ENCODE measurements at regions not wholly inside any gene's neighbourhood (a gene's known extent, or its start where the extent isn't known, plus 50 kb on each side); places are given as distances from the start of the nearest gene placed in this dataset.

GRCh38 chr9:119852390-119852789, 483.2 kb upstream of the BRINP1 start:
- no peak for DNase-seq (ENCODE audit: low read depth in 2 of 3, low spot score in 2 of 3)

DNA sequence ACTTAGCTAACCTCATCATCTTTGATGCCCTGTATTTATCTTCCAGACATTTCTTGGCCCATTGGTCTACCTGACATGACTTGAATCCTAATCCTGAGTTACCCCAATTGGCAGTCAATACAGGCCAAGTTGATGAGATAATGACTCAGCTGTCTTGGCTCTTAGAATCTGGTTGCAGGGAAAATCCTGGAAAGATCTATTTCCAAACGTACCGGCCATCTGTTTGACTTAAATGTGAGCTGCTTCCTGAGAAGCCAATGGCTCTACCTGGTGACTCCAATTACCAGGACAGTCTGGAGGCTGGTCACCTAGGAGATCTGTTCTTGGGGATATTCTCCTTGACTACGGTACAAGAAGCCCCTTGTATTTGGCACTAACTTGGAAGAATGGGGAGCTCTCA, 475.2 kb upstream of the BRINP1 start:
- DNase-seq (ENCODE audit: low read depth in 2 of 3, low spot score in 2 of 3) = no peak

DNA sequence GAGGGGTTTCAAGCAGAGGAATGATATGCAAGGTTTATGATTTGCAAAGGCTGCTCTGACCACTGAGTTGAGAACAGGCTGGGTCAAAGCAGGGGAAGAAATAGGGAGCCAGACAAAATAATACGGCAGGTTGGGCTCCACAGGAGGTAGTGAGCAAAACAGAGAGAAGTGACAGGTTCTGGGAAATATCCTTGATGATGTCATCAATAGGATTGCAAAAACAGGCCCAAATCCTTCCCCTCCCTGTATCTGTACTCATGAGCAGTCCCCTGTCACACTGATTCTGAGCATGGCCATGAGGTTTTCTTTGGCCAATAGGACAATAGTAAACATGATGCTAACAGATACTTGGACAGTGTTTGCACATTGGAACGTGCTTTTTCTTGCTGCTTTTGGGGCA, 471.8 kb upstream of the BRINP1 start:
- no peak for DNase-seq (ENCODE audit: low read depth in 2 of 3, low spot score in 2 of 3)

- DNase-seq (ENCODE audit: low read depth in 2 of 3, low spot score in 2 of 3) = no peak
Observed at GRCh38 chr9:119839888-119840287, 470.7 kb upstream of the BRINP1 start.

- no peak for DNase-seq (ENCODE audit: low read depth in 2 of 3, low spot score in 2 of 3)
Observed at GRCh38 chr9:119838210-119838609, 469.0 kb upstream of the BRINP1 start.

DNA sequence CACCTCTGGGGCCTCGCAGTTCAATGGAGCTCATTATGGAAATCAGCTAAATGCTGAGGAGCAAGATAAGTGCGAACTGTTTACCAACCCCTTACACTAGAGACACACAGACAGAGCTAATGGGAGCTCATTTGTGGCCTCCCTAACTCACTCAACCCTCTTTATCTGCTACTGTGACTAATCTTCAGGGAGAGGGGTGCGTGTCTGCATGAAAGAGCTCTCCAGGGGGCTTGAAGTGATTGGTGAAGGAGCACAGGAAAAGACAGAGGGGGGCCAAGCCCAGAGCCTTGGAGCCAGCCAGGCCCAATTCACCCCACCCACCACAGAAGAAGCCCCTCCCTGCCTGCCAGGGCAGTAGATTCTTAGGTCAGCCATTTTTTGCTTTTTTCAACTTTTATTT, 466.8 kb upstream of the BRINP1 start:
- no peak for DNase-seq (ENCODE audit: low read depth in 2 of 3, low spot score in 2 of 3)

GRCh38 chr9:119834064-119834620, 464.9 kb upstream of the BRINP1 start:
- DNase-seq (ENCODE audit: low read depth in 2 of 3, low spot score in 2 of 3) = no peak

DNA sequence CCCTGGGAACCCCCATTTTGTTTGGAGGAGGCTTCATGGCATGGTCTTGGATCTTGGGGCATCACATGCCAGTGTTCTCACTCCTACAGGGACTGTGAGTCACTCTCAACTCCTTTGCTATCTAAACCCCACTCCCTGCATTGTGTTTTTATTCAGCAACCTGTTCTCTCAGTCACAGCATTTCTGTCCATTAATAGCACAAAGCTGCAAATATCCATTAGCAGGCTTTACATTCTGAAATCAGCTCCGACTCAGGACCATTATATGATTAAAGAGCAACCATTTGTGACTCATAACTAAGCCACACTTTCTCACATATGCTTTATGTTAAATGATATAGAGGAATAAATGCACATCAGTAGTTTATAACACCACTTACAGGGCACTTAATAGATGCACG, 462.1 kb upstream of the BRINP1 start:
- no peak for DNase-seq (ENCODE audit: low read depth in 2 of 3, low spot score in 2 of 3)

GRCh38 chr9:119829748-119830147, 460.5 kb upstream of the BRINP1 start:
- no peak for DNase-seq (ENCODE audit: low read depth in 2 of 3, low spot score in 2 of 3)

GRCh38 chr9:119829186-119829585, 460.0 kb upstream of the BRINP1 start:
- no peak for DNase-seq (ENCODE audit: low read depth in 2 of 3, low spot score in 2 of 3)

- no peak for DNase-seq (ENCODE audit: low read depth in 2 of 3, low spot score in 2 of 3)
Observed at GRCh38 chr9:119827526-119827925, 458.3 kb upstream of the BRINP1 start.

- no peak for DNase-seq (ENCODE audit: low read depth in 2 of 3, low spot score in 2 of 3)
Observed at GRCh38 chr9:119827126-119827525, 457.9 kb upstream of the BRINP1 start.

DNA sequence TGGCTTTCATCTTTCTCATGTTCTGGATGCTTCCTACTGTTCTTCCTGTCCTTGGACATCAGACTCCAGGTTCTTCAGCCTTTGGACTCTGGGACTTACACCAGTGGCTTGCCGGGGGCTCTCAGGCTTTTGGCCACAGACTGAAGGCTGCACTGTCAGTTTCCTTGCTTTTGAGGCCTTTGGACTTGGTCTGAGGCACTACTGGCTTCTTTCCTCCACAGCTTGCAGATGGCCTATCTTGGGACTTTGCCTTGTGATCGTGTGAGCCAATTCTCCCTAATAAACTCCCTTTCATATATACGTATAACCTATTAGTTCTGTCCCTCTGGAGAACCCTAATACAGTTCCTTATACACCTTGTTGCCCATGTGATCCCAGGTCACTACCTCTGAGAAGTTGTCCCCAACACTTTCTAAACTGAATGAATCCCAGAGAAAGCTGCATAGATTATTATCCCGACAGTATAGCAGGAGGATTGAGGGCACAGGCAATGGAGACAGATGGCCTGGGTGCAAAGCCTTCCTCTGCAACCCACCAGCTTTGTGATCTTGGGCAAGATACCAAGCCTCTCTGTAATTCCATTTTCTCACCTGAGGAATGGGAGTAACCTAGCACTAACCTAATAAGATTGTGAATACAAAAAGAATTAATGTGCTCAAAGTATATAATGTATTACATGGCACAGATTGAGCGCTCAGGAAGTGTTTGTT, 449.6 kb upstream of the BRINP1 start:
- DNase-seq (ENCODE audit: low read depth in 2 of 3, low spot score in 2 of 3) = no peak

GRCh38 chr9:119810645-119811429, 441.6 kb upstream of the BRINP1 start:
- no peak for DNase-seq (ENCODE audit: low read depth in 2 of 3, low spot score in 2 of 3)

GRCh38 chr9:119803679-119804078, 434.4 kb upstream of the BRINP1 start:
- DNase-seq (ENCODE audit: low read depth in 2 of 3, low spot score in 2 of 3) = no peak

DNA sequence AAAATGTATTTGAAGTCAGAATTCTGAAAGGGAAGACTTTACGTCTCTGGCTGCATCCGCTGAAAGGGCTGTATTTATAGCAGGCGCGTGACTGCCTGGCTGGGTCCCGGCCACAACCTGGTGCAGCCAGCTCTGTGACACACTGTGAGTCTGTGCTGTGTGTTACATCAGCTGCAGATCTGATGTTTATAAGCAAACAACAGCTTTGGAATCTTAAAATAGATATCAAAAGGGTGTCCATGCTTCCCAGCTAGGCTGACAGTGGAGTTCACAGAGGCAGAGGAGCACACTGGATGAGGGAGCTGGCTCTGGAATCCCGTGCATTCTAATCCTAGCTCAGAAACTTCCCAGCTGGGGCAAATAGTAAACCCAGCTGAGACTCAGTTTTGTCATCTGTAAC, 433.4 kb upstream of the BRINP1 start:
- no peak for DNase-seq (ENCODE audit: low read depth in 2 of 3, low spot score in 2 of 3)

- no peak for DNase-seq (ENCODE audit: low read depth in 2 of 3, low spot score in 2 of 3)
Observed at GRCh38 chr9:119802133-119802532, 432.9 kb upstream of the BRINP1 start.

DNA sequence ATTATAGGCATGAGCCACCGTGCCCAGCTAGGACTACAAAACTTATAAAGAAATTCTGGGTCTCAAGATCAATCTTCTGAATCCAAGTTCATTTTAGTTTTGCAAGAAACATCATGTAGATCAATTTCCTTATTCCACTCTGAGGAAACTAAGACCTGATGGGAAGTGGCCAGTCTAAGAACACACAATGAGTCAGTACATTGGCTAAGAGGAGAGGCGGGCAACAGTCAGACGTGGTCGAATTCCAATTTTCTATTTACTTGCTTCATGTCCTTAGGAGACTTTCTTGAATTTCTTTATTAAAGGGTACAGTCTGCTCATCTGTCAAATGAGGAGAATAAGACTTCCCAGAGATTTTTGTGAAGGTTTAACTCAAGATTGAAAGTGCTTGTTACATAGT, 432.1 kb upstream of the BRINP1 start:
- no peak for DNase-seq (ENCODE audit: low read depth in 2 of 3, low spot score in 2 of 3)

GRCh38 chr9:119795395-119795794, 426.2 kb upstream of the BRINP1 start:
- no peak for DNase-seq (ENCODE audit: low read depth in 2 of 3, low spot score in 2 of 3)

- DNase-seq (ENCODE audit: low read depth in 2 of 3, low spot score in 2 of 3) = no peak
Observed at GRCh38 chr9:119794836-119795235, 425.6 kb upstream of the BRINP1 start.

- no peak for DNase-seq (ENCODE audit: low read depth in 2 of 3, low spot score in 2 of 3)
Observed at GRCh38 chr9:119793218-119793617, 424.0 kb upstream of the BRINP1 start.

DNA sequence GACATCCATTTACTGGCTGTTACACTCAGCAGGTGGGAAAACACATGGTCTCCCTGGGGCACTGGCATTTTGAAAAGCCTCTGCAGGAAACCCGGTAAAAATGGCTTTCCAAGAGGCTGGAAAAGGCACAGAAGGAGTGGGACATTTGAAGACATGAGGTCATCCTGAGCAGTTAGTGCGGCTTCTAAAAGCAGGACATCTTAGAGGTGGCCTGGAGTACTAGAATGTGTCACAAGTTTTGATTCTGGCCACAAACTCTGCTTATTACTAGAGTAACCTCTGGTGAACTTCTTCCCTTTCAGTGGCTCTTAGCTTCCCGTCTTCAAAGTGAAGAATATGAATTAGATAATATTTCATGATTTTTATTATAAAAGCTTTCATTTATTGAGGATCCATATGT, 423.0 kb upstream of the BRINP1 start:
- DNase-seq (ENCODE audit: low read depth in 2 of 3, low spot score in 2 of 3) = no peak
